LoVo (cell line): ENCODE measurements at regions not wholly inside any gene's neighbourhood (a gene's known extent, or its start where the extent isn't known, plus 50 kb on each side); places are given as distances from the start of the nearest gene placed in this dataset.

ENCODE experiments used
- DNase-seq: peaks from one replicate; pipeline ENCODE4 v3.0.0-alpha.2; 2016; ENCODE audit warnings: low spot score

- DNase-seq: no peak
Observed at GRCh38 chr16:35506018-35506897, 2046.8 kb downstream of the TP53TG3F start.

- DNase-seq: no peak
Observed at GRCh38 chr16:35506898-35507194, 2047.4 kb downstream of the TP53TG3F start.

GRCh38 chr16:35510701-35511100 is 2051.3 kb downstream of the TP53TG3F start:
- no peak for DNase-seq

GRCh38 chr16:35516551-35516950 is 2057.1 kb downstream of the TP53TG3F start:
- no peak for DNase-seq

- no peak for DNase-seq
Observed at GRCh38 chr16:35516971-35517370, 2057.6 kb downstream of the TP53TG3F start.

GRCh38 chr16:35523991-35524390 is 2064.6 kb downstream of the TP53TG3F start:
- no peak for DNase-seq

GRCh38 chr16:35525979-35526590 is 2066.7 kb downstream of the TP53TG3F start:
- no peak for DNase-seq

- no peak for DNase-seq
Observed at GRCh38 chr16:35532576-35532975, 2073.2 kb downstream of the TP53TG3F start.

- DNase-seq: no peak
Observed at GRCh38 chr16:35533683-35534082, 2074.3 kb downstream of the TP53TG3F start.

- no peak for DNase-seq
Observed at GRCh38 chr16:35543486-35543885, 2084.1 kb downstream of the TP53TG3F start.

GRCh38 chr16:35552763-35553162 is 2093.4 kb downstream of the TP53TG3F start:
- DNase-seq: no peak

GRCh38 chr16:35557731-35558130 is 2098.3 kb downstream of the TP53TG3F start:
- no peak for DNase-seq

- no peak for DNase-seq
Observed at GRCh38 chr16:35559911-35560636, 2100.7 kb downstream of the TP53TG3F start.

GRCh38 chr16:35560637-35560984 is 2101.2 kb downstream of the TP53TG3F start:
- no peak for DNase-seq

- DNase-seq: no peak
Observed at GRCh38 chr16:35561346-35561745, 2101.9 kb downstream of the TP53TG3F start.

GRCh38 chr16:35562471-35562870 is 2103.1 kb downstream of the TP53TG3F start:
- no peak for DNase-seq

GRCh38 chr16:35562919-35563318 is 2103.5 kb downstream of the TP53TG3F start:
- no peak for DNase-seq

GRCh38 chr16:35564148-35564547 is 2104.7 kb downstream of the TP53TG3F start:
- no peak for DNase-seq

- no peak for DNase-seq
Observed at GRCh38 chr16:35564889-35565288, 2105.5 kb downstream of the TP53TG3F start.

- no peak for DNase-seq
Observed at GRCh38 chr16:35565626-35566025, 2106.2 kb downstream of the TP53TG3F start.

GRCh38 chr16:35569413-35569812 is 2110.0 kb downstream of the TP53TG3F start:
- DNase-seq: no peak

GRCh38 chr16:35570946-35571345 is 2111.5 kb downstream of the TP53TG3F start:
- DNase-seq: no peak

GRCh38 chr16:35572186-35572585 is 2112.8 kb downstream of the TP53TG3F start:
- no peak for DNase-seq
